IMR-90 (cell line): ENCODE measurements at regions not wholly inside any gene's neighbourhood (a gene's known extent, or its start where the extent isn't known, plus 50 kb on each side); places are given as distances from the start of the nearest gene placed in this dataset.

ENCODE experiments used
- ATAC-seq: fragments of 200-7000 bp; cut with Tn5 transposase; 2 replicates; pipeline ENCODE4 v1.9.1; 2020; ENCODE audit warnings: low read depth, mild to moderate bottlenecking, moderate library complexity
- BruUV-seq: library from RNA; stranded (reverse); fragments of 400-500 nt; replicated peaks from 2 replicates; lab custom pipeline; 2021; lab: Mats Ljungman, UMichigan
- CTCF ChIA-PET: fragments of 300-600 bp; formaldehyde crosslinking; extraction: SDS; loops from one replicate; lab custom pipeline; 2021; ENCODE audit warnings: antibody characterized with exemption; lab: Yijun Ruan, JAX
- POLR2A ChIA-PET: fragments of 300-600 bp; sonication (Branson Sonifier 250); formaldehyde crosslinking; loops from one replicate; lab custom pipeline; 2022; ENCODE audit warnings: antibody characterized with exemption; ENCODE audit not compliant: unreplicated experiment; lab: Charles Lee
- DNase-seq: peaks from one replicate; pipeline ENCODE4 v3.0.0; 2013
- H2AFZ ChIP-seq: replicated peaks from 2 replicates; pipeline ENCODE3; 2013; ENCODE audit warnings: low read length, mild to moderate bottlenecking; ENCODE audit not compliant: poor library complexity
- H2AK5ac ChIP-seq: 2 replicates; pipeline ENCODE4 v1.6.1; 2013; ENCODE audit warnings: low read depth, low read length, inconsistent platforms
- H2AK9ac ChIP-seq: replicated peaks from 2 replicates; pipeline ENCODE3; 2013; ENCODE audit warnings: mild to moderate bottlenecking, low read depth, low read length, moderate library complexity; ENCODE audit not compliant: poor library complexity
- H2BK120ac ChIP-seq: 2 replicates; pipeline ENCODE4 v1.6.1; 2013; ENCODE audit warnings: low read depth, low read length, inconsistent platforms
- H2BK15ac ChIP-seq: 3 replicates; pipeline ENCODE4 v1.6.1; 2013; ENCODE audit warnings: low read depth, low read length, inconsistent platforms
- H2BK20ac ChIP-seq: 2 replicates; pipeline ENCODE4 v1.6.1; 2013; ENCODE audit warnings: low read depth, mild to moderate bottlenecking, inconsistent platforms, low read length, moderate library complexity
- H2BK5ac ChIP-seq: 2 replicates; pipeline ENCODE4 v1.6.1; 2013; ENCODE audit warnings: mild to moderate bottlenecking, low read depth, low read length, inconsistent platforms; ENCODE audit not compliant: poor library complexity, severe bottlenecking
- H3K14ac ChIP-seq: replicated peaks from 2 replicates; pipeline ENCODE4 v1.6.1; 2013; ENCODE audit warnings: low read depth, low read length, inconsistent platforms
- H3K18ac ChIP-seq: 2 replicates; pipeline ENCODE4 v1.6.1; 2013; ENCODE audit warnings: low read depth, low read length, control low read depth
- H3K23ac ChIP-seq: 2 replicates; pipeline ENCODE4 v1.6.1; 2013; ENCODE audit warnings: low read depth, low read length, inconsistent platforms
- H3K27ac ChIP-seq: 2 replicates; pipeline ENCODE4 v1.5.1; 2013; ENCODE audit warnings: mild to moderate bottlenecking, control low read depth, low read length; ENCODE audit not compliant: insufficient read depth
- H3K27me3 ChIP-seq: 2 replicates; pipeline ENCODE4 v1.6.1; 2013; ENCODE audit warnings: low read length; ENCODE audit not compliant: control insufficient read depth, insufficient read depth
- H3K36me3 ChIP-seq: 2 replicates; pipeline ENCODE4 v1.6.1; 2013; ENCODE audit warnings: low read length, mixed read lengths; ENCODE audit not compliant: control insufficient read depth, insufficient read depth
- H3K4ac ChIP-seq: 2 replicates; pipeline ENCODE4 v1.6.1; 2013; ENCODE audit warnings: low read depth, low read length, inconsistent platforms
- H3K4me1 ChIP-seq: 2 replicates; pipeline ENCODE4 v1.6.1; 2013; ENCODE audit warnings: low read length, mixed read lengths; ENCODE audit not compliant: control insufficient read depth, insufficient read depth
- H3K4me2 ChIP-seq: 2 replicates; pipeline ENCODE4 v1.6.1; 2013; ENCODE audit warnings: low read depth, mild to moderate bottlenecking, control low read depth, low read length, moderate library complexity
- H3K4me3 ChIP-seq: 2 replicates; pipeline ENCODE4 v1.5.1; 2013; ENCODE audit warnings: low read depth, mild to moderate bottlenecking, control low read depth, low read length, moderate library complexity; ENCODE audit not compliant: insufficient read depth
- H3K56ac ChIP-seq: 2 replicates; pipeline ENCODE4 v1.6.1; 2013; ENCODE audit warnings: low read length, inconsistent platforms; ENCODE audit not compliant: insufficient read depth; ENCODE audit errors: extremely low read depth
- H3K79me1 ChIP-seq, 2 experiments: 2 replicates each; pipeline ENCODE4 v1.6.1; 2013; ENCODE audit warnings: low read length in 2 of 2, inconsistent platforms in 1 of 2, low read depth in 1 of 2
- H3K9ac ChIP-seq: 2 replicates; pipeline ENCODE4 v1.6.1; 2013; ENCODE audit warnings: low read depth, low read length, control low read depth
- H3K9me1 ChIP-seq: 2 replicates; pipeline ENCODE4 v1.6.1; 2013; ENCODE audit warnings: low read length, inconsistent platforms; ENCODE audit not compliant: insufficient read depth
- H3K9me3 ChIP-seq: 2 replicates; pipeline ENCODE4 v1.6.1; 2013; ENCODE audit warnings: low read length; ENCODE audit not compliant: control insufficient read depth, insufficient read depth
- H4K20me1 ChIP-seq: 2 replicates; pipeline ENCODE4 v1.6.1; 2013; ENCODE audit warnings: low read length, inconsistent platforms; ENCODE audit not compliant: insufficient read depth
- H4K5ac ChIP-seq: 2 replicates; pipeline ENCODE4 v1.6.1; 2013; ENCODE audit warnings: mild to moderate bottlenecking, low read depth, low read length, control low read depth
- H4K8ac ChIP-seq, 2 experiments: 2 replicates each; pipeline ENCODE4 v1.6.1; 2013; ENCODE audit warnings: low read depth in 2 of 2, low read length in 2 of 2, control low read depth in 1 of 2, inconsistent platforms in 1 of 2
- H4K91ac ChIP-seq: 2 replicates; pipeline ENCODE4 v1.6.1; 2013; ENCODE audit warnings: low read depth, low read length, inconsistent platforms; ENCODE audit not compliant: insufficient read depth
- BHLHE40 ChIP-seq: fragments of 150-350 bp; IDR thresholded peaks from 2 replicates; pipeline ENCODE4 v1.6.1; 2016; ENCODE audit warnings: mild to moderate bottlenecking, low read depth, low read length
- CHD1 ChIP-seq: IDR thresholded peaks from 2 replicates; pipeline ENCODE4 v1.6.1; 2012; ENCODE audit warnings: low read depth, low read length, improper control_type of control experiment
- FOS ChIP-seq: fragments of 150-350 bp; IDR thresholded peaks from 2 replicates; pipeline ENCODE4 v1.6.1; 2016; ENCODE audit warnings: low read depth, low read length
- MAFK ChIP-seq: IDR thresholded peaks from 2 replicates; pipeline ENCODE4 v1.6.1; 2012; ENCODE audit warnings: low read depth, low read length, improper control_type of control experiment
- MAZ ChIP-seq: IDR thresholded peaks from 2 replicates; pipeline ENCODE4 v1.6.1; 2012; ENCODE audit warnings: low read depth, mild to moderate bottlenecking, low read length, improper control_type of control experiment, moderate library complexity, borderline replicate concordance
- MXI1 ChIP-seq: IDR thresholded peaks from 2 replicates; pipeline ENCODE4 v1.6.1; 2012; ENCODE audit warnings: low read depth, mild to moderate bottlenecking, low read length, moderate library complexity, borderline replicate concordance
- RAD21 ChIP-seq: IDR thresholded peaks from 2 replicates; pipeline ENCODE4 v1.6.1; 2012; ENCODE audit warnings: low read length, improper control_type of control experiment
- RCOR1 ChIP-seq: IDR thresholded peaks from 2 replicates; pipeline ENCODE4 v1.6.1; 2012; ENCODE audit warnings: mild to moderate bottlenecking, low read length, improper control_type of control experiment; ENCODE audit not compliant: insufficient replicate concordance
- RFX5 ChIP-seq: IDR thresholded peaks from 2 replicates; pipeline ENCODE4 v1.8.0; 2012; ENCODE audit warnings: low read depth, mild to moderate bottlenecking, low read length, moderate library complexity
- WGBS, 2 experiments: methylation state at CpG; one replicate each; pipeline versions ENCODE4 v1.1.5 to v1.1.7; 2013; ENCODE audit warnings: missing lambda C conversion rate in 2 of 2; ENCODE audit not compliant: insufficient read length in 1 of 2; ENCODE audit errors: extremely low coverage in 2 of 2; 5-methylcytosine and 5-hydroxymethylcytosine counted together
- dilution Hi-C: fragments of 300-500 bp; cut with HindIII; formaldehyde crosslinking; loops from one replicate; pipeline ENCODE4 v1.14.3; 2018; ENCODE audit warnings: low sequenced_read_pairs; ENCODE audit not compliant: unreplicated experiment
- in situ Hi-C: fragments of 300-500 bp; cut with MboI; formaldehyde crosslinking; loops from 3 replicates; pipeline ENCODE4 v1.14.3; 2019; ENCODE audit warnings: low sequenced_read_pairs, inconsistent platforms, mixed read lengths
- intact Hi-C: fragments of 100-400 bp; cut with micrococcal nuclease; formaldehyde crosslinking; loops from 2 replicates; pipeline ENCODE4 v1.10.0; 2022
- TF ChIP-seq, protein P1 (sequence below): fragments of 150-350 bp; IDR thresholded peaks from 2 replicates; pipeline ENCODE4 v1.6.1; 2017; ENCODE audit warnings: mild to moderate bottlenecking, antibody characterized with exemption, low read length, low read depth
- TF ChIP-seq, protein P2 (sequence below): conservative IDR thresholded peaks from 2 replicates; pipeline ENCODE4 v1.5.1; 2012; ENCODE audit warnings: mild to moderate bottlenecking, low read depth, low read length, improper control_type of control experiment
- TF ChIP-seq, protein P3 (sequence below): fragments of 150-350 bp; IDR thresholded peaks from 2 replicates; pipeline ENCODE4 v1.6.1; 2016; ENCODE audit warnings: low read depth, mild to moderate bottlenecking, low read length, moderate library complexity, borderline replicate concordance

DNA sequence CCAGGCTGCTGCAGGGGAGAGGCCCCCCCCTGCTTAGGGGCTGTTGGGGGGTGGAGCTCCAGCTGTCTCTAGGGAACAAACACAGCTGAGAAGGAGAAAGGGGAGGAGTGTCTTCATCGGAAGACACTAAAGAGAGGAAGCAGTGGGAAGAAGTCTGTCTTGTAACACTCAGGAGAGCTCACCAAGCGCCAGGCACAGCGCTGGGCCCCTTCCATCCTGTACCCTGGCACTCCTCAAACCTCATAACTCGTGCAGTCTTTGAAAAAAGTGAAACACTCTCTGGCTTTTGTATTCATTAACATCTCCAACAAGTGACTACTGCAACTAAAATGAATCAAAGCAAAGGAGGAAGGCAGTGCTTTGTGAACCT lies 67.4 kb upstream of the PRDM11 start:
- POLR2A ChIA-PET: no interaction called here
- WGBS, 2 experiments: no CpG with 5 or more reads among the region's 4 CpGs
- Histone ChIP-seq H3K4me3 (no peak overlapping the region), H3K4me1 (peaks cover 2% of the 10 kb centered on the region; the same call in 1 of the 2 replicates), H3K4ac (no peak overlapping the region), H3K18ac (no peak overlapping the region; the same call in 1 of the 2 replicates), H2BK120ac (no peak overlapping the region), H2AK5ac (no peak overlapping the region), H3K23ac (no peak overlapping the region), H2BK5ac (no peak overlapping the region), H4K91ac (no peak overlapping the region), H3K27ac (no peak overlapping the region), H2BK15ac (no peak overlapping the region), H4K8ac (no peak overlapping the region), H3K56ac (no peak overlapping the region), H4K5ac (no peak overlapping the region; the same call in 1 of the 2 replicates), H2AK9ac (no peak overlapping the region), H3K4me2 (no peak overlapping the region), H2AFZ (no peak overlapping the region), H3K36me3 (no peaks in the 10 kb centered on the region), H4K20me1 (no peaks in the 10 kb centered on the region), H2BK20ac (no peak overlapping the region), H3K79me1 (no peaks in the 10 kb centered on the region), H3K27me3 (peaks cover 28% of the 10 kb centered on the region), H3K14ac (no peak overlapping the region), H3K9ac (no peak overlapping the region), H3K9me3 (no peaks in the 10 kb centered on the region), H3K9me1 (no peaks in the 10 kb centered on the region)
- DNase-seq (no peak), ATAC-seq (0 out of 2 replicates have a peak, but pooled peaks have one; percentile 17)
- in situ Hi-C loops (no loop called here), intact Hi-C loops (no loop called here), dilution Hi-C loops (no loop called here)
- no TSS peak for BruUV-seq
- TF ChIP-seq FOS (no peak), RAD21 (no peak), BHLHE40 (no peak), MAFK (no peak), MAZ (no peak), MXI1 (no peak), RCOR1 (no peak), RFX5 (no peak), CHD1 (no peak)
- TF ChIP-seq, protein P1, sequence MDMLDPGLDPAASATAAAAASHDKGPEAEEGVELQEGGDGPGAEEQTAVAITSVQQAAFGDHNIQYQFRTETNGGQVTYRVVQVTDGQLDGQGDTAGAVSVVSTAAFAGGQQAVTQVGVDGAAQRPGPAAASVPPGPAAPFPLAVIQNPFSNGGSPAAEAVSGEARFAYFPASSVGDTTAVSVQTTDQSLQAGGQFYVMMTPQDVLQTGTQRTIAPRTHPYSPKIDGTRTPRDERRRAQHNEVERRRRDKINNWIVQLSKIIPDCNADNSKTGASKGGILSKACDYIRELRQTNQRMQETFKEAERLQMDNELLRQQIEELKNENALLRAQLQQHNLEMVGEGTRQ: no peak
- TF ChIP-seq, protein P2, sequence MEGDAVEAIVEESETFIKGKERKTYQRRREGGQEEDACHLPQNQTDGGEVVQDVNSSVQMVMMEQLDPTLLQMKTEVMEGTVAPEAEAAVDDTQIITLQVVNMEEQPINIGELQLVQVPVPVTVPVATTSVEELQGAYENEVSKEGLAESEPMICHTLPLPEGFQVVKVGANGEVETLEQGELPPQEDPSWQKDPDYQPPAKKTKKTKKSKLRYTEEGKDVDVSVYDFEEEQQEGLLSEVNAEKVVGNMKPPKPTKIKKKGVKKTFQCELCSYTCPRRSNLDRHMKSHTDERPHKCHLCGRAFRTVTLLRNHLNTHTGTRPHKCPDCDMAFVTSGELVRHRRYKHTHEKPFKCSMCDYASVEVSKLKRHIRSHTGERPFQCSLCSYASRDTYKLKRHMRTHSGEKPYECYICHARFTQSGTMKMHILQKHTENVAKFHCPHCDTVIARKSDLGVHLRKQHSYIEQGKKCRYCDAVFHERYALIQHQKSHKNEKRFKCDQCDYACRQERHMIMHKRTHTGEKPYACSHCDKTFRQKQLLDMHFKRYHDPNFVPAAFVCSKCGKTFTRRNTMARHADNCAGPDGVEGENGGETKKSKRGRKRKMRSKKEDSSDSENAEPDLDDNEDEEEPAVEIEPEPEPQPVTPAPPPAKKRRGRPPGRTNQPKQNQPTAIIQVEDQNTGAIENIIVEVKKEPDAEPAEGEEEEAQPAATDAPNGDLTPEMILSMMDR: no peak
- TF ChIP-seq, protein P3, sequence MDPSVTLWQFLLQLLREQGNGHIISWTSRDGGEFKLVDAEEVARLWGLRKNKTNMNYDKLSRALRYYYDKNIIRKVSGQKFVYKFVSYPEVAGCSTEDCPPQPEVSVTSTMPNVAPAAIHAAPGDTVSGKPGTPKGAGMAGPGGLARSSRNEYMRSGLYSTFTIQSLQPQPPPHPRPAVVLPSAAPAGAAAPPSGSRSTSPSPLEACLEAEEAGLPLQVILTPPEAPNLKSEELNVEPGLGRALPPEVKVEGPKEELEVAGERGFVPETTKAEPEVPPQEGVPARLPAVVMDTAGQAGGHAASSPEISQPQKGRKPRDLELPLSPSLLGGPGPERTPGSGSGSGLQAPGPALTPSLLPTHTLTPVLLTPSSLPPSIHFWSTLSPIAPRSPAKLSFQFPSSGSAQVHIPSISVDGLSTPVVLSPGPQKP: no peak
- CTCF ChIA-PET: no interaction called here
